ENCODE measurements at regions not wholly inside any gene's neighbourhood (a gene's known extent, or its start where the extent isn't known, plus 50 kb on each side); places are given as distances from the start of the nearest gene placed in this dataset.

- no peak for DNase-seq (ENCODE audit: low spot score)
- H3K9me3 ChIP-seq (ENCODE audit: severe bottlenecking): no peaks in the 10 kb centered on the region
- no peak overlapping the region for H3K4me3 ChIP-seq (ENCODE audit: severe bottlenecking)
- no peak for ATAC-seq (ENCODE audit: low read depth)
- no peak for TF ChIP-seq CTCF (IDR thresholded peaks at IDR 0.05; ENCODE audit: poor library complexity, severe bottlenecking)
- peak overlapping the region; percentile 11 for H3K27ac ChIP-seq (ENCODE audit: poor library complexity, severe bottlenecking)
- H3K4me1 ChIP-seq (ENCODE audit: insufficient read depth, poor library complexity, severe bottlenecking): peaks cover 46% of the 10 kb centered on the region
- H3K36me3 ChIP-seq (ENCODE audit: low read depth): peaks cover 11% of the 10 kb centered on the region; the same call in 1 of the 2 replicates
- no peaks in the 10 kb centered on the region for H3K27me3 ChIP-seq (ENCODE audit: insufficient read depth, poor library complexity, severe bottlenecking)
Observed at GRCh38 chr12:124504273-124505000, 63.0 kb downstream of the NCOR2 start.

- Histone ChIP-seq H3K36me3 (ENCODE audit: low read depth) (peaks cover 18% of the 10 kb centered on the region; the same call in 1 of the 2 replicates), H3K4me3 (ENCODE audit: severe bottlenecking) (no peak overlapping the region), H3K27me3 (ENCODE audit: insufficient read depth, poor library complexity, severe bottlenecking) (no peaks in the 10 kb centered on the region), H3K27ac (ENCODE audit: poor library complexity, severe bottlenecking) (no peak overlapping the region), H3K9me3 (ENCODE audit: severe bottlenecking) (no peaks in the 10 kb centered on the region), H3K4me1 (ENCODE audit: insufficient read depth, poor library complexity, severe bottlenecking) (peaks cover 46% of the 10 kb centered on the region)
- ATAC-seq (ENCODE audit: low read depth) (no peak), DNase-seq (ENCODE audit: low spot score) (no peak)
- TF ChIP-seq CTCF (IDR thresholded peaks at IDR 0.05; ENCODE audit: poor library complexity, severe bottlenecking): no peak
Observed at GRCh38 chr12:124503305-124503704, 64.1 kb downstream of the NCOR2 start.

GRCh38 chr12:124502379-124502778 lies 65.0 kb downstream of the NCOR2 start:
- Histone ChIP-seq H3K27me3 (ENCODE audit: insufficient read depth, poor library complexity, severe bottlenecking) (no peaks in the 10 kb centered on the region), H3K36me3 (ENCODE audit: low read depth) (peaks cover 18% of the 10 kb centered on the region; the same call in 1 of the 2 replicates), H3K27ac (ENCODE audit: poor library complexity, severe bottlenecking) (peak overlapping the region; percentile 85), H3K4me3 (ENCODE audit: severe bottlenecking) (no peak overlapping the region), H3K4me1 (ENCODE audit: insufficient read depth, poor library complexity, severe bottlenecking) (peaks cover 50% of the 10 kb centered on the region), H3K9me3 (ENCODE audit: severe bottlenecking) (no peaks in the 10 kb centered on the region)
- DNase-seq (ENCODE audit: low spot score) (no peak), ATAC-seq (ENCODE audit: low read depth) (no peak)
- TF ChIP-seq CTCF (IDR thresholded peaks at IDR 0.05; ENCODE audit: poor library complexity, severe bottlenecking): no peak

GRCh38 chr12:124501827-124502226 lies 65.6 kb downstream of the NCOR2 start:
- ATAC-seq (ENCODE audit: low read depth) (no peak), DNase-seq (ENCODE audit: low spot score) (no peak)
- Histone ChIP-seq H3K36me3 (ENCODE audit: low read depth) (peaks cover 15% of the 10 kb centered on the region; the same call in 1 of the 2 replicates), H3K27me3 (ENCODE audit: insufficient read depth, poor library complexity, severe bottlenecking) (no peaks in the 10 kb centered on the region), H3K4me1 (ENCODE audit: insufficient read depth, poor library complexity, severe bottlenecking) (peaks cover 52% of the 10 kb centered on the region), H3K9me3 (ENCODE audit: severe bottlenecking) (no peaks in the 10 kb centered on the region), H3K4me3 (ENCODE audit: severe bottlenecking) (no peak overlapping the region), H3K27ac (ENCODE audit: poor library complexity, severe bottlenecking) (peak overlapping the region; percentile 85)
- no peak for TF ChIP-seq CTCF (IDR thresholded peaks at IDR 0.05; ENCODE audit: poor library complexity, severe bottlenecking)

- no peak for ATAC-seq (ENCODE audit: low read depth)
- H3K27me3 ChIP-seq (ENCODE audit: insufficient read depth, poor library complexity, severe bottlenecking): no peaks in the 10 kb centered on the region
- no peak for DNase-seq (ENCODE audit: low spot score)
- H3K4me3 ChIP-seq (ENCODE audit: severe bottlenecking): no peak overlapping the region
- TF ChIP-seq CTCF (IDR thresholded peaks at IDR 0.05; ENCODE audit: poor library complexity, severe bottlenecking): peak; percentile 3
- peak overlapping the region; percentile 85 for H3K27ac ChIP-seq (ENCODE audit: poor library complexity, severe bottlenecking)
- H3K9me3 ChIP-seq (ENCODE audit: severe bottlenecking): no peaks in the 10 kb centered on the region
- H3K4me1 ChIP-seq (ENCODE audit: insufficient read depth, poor library complexity, severe bottlenecking): peaks cover 49% of the 10 kb centered on the region
- H3K36me3 ChIP-seq (ENCODE audit: low read depth): peaks cover 13% of the 10 kb centered on the region; the same call in 1 of the 2 replicates
Observed at GRCh38 chr12:124501112-124501561, 66.3 kb downstream of the NCOR2 start.

All from RWPE2 (cell line).